ENCODE measurements at regions not wholly inside any gene's neighbourhood (a gene's known extent, or its start where the extent isn't known, plus 50 kb on each side); places are given as distances from the start of the nearest gene placed in this dataset.
"Not testable (repeated sequence)": the region's sequence is repeated elsewhere in the genome, so short reads cannot be mapped to it uniquely, and the experiment has no call there.

DNA sequence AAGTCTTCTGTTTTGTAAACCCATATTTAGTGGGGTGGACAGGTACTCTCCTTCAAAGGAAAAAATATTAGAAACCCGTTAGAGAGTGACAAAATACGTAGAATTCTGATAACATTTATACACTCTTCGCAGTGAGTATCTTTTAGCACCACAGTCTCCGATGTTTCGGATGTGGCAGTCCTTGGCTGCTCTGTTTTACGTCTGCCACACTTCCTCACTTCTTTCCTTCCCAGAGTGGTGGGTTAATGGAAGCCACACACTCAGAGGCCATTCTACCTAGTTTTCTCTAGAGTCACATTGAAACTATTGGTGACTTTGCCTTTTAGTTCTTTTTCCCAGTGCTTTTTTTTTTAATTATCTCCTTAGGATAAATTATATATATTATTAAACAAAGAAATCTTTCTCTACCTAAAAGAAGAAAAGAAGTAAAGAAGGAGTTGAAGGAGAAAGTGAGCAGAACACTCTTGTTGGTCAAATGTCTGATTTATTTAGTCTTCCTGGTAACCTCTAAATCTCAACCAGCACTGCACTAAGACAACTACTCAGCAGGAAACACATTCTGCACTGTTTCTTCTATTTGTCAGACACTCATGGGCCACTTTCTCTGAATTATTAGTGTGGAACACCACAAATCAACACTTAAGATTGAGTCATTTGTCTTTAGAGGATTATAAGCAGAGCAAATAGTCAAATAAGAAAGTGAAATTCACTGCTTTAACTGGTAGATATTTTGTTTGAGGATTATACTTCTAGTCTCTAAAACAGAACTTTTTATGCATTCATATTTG is 451.3 kb upstream of the TMEFF2 start:
- no peak for DNase-seq

DNA sequence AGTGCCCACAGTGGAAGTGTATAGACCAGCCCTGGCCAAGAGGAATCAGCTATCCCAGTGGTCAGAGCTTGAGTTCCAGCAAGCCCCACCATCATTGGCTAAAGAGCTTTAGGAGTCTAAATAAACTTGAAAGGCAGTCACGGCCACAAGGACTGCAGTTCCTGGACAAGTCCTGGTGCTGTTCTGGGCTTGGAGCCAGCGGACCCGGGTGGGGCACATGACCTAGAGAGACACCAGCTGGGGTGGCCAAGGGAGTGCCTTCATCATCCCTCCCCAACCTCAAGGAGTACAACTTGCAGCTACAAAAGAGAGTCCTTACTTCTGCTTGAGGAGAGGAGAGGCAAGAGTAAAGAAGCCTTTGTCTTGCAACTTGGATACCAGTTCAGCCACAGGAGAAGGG is 439.8 kb upstream of the TMEFF2 start:
- DNase-seq: no peak

DNA sequence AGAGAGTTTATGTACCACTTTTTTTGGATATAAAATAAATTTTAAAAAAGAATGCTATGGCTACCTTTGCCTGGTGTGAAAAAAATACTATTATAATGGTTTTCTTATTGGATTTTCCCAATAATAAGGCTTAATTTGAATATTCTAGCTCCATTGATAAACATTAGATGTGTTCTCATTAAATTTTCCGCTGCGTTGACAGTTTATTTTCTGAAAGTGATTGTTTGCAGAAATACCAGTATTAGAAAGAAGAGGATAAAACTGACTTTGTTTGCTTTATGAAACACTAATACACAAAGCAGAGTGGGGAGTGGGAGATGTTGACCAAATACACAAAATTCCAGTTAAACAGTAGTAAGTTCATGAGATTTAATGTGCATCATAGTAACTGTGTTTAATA is 433.3 kb upstream of the TMEFF2 start:
- DNase-seq: no peak

DNA sequence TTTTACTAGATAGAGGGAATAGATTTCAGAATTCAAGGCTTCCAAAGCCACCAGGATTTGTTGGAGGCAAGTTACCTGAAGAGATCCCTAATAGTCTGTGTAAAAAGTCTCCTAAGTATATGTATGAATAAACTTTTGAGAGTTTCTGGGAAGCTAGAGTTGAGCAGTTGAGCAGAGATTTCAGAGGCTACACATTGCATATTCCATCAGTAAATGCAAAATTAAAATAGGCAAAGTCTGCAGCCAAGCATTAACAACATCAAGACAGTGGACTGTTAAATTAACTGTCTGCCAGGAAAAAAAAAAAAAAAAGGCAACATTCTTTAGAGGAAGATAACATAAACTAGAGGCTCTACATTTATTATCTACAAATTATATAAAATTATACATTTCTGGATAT is 420.4 kb upstream of the TMEFF2 start:
- DNase-seq: no peak

DNA sequence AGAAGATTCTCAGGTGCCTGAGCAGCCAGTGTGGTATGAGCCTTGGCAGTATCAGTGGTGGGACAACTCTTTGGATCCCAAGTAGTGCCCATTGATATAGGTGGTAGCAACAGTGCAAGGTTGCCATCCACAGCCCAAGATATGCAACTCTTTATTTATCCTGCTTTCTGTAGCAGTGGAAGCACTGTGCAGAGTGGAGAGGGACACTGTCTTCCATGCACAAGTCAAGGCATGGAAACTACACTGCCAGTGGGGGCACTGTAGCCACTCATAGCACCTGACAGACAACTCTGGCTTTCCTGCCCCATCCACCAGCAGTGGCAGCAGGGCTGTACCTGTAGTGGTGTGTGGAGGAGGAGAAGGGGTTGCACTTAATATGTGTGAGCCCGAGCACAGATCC is 409.6 kb upstream of the TMEFF2 start:
- no peak for DNase-seq

DNA sequence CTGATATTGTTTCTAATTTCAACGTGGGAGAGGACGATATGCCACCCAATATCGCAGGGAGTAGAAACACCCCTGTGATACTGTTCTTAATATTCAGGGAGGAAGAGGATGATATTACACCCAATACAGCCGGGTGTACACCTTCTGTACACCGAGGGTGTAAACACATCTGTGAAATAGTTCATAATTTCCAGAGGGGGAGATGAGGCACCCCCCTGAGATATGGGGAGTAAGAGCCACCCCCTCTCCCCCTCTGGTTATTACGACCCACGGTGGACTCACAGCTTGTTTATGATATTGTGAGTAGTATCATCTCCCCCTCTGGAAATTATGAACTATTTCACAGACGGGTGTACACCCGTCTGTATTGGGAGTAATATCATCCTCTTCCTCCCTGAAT is 403.9 kb upstream of the TMEFF2 start:
- not testable (repeated sequence) for DNase-seq

DNA sequence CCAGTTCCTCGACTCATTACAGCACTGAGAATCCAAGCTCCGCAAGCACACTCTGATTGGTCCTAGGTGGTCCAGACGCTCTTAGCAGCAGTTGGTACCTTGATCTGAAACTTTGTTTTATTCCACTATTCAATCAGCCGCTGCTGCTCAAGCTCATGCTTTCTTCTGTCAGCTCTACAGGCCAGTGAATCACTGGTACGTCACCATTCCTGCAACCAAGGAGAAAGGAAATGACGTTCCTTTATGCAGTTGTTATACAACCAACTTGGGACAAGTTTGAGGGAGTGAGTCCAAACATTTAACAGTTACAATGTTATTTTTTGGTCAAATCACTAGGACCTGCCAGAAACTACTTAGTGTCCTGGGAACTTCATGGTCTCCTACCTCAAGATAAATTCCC is 398.8 kb upstream of the TMEFF2 start:
- peak; percentile 3 for DNase-seq

DNA sequence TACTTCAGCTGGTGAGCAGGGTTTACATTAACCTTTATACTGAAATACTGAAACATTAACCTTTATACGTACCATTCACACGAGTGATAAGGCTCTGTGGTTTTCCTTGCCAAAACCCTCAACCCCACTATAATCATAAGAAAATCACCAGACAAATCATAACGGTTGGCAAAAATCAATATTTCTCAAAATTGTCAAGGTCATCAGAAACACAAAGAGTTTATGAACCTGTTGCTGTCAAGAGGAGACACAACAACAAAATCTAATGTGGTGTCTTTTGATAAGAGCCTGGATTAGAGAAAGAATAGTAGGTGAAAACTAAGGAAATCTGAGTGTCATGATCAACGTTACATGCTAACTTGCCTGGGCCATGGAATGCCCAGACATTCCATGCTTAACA is 396.9 kb upstream of the TMEFF2 start:
- DNase-seq: no peak

DNA sequence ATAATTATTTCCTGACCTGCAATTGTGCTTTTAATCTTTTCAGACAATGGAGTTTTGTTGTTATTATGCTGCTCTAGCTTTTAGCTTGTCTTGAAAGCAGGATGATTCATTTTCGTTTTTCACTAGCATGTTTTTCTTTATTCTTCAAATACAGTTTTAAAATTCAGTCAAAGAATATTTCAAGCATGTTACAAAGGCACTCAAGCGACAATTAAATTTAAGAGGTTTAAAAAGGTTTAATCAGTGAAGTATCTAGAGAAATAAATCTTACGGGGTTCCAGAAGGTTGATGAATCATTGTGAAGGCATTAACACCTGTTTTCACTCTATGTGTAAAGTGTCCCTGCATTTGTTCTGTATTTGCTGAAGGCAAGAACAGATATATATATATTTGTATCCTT is 390.7 kb upstream of the TMEFF2 start:
- DNase-seq: no peak

DNA sequence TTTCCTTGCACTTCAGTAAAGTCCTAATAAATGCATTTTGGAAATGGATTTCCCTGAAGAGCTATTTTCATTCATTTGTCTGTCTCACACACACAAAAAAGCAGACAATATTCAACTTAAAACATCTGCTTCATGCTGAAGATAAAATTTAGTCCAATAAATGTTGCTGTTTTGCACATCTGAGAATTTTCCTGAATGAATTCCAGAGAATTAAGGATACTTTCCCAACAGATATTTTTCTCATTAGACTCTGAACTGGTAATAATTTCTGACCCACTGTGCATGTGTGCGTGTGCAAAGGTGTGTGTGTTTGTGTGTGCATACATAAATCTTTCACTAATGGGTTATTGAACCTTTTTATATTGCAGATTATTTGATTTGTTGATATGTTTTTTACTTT is 390.2 kb upstream of the TMEFF2 start:
- no peak for DNase-seq

DNA sequence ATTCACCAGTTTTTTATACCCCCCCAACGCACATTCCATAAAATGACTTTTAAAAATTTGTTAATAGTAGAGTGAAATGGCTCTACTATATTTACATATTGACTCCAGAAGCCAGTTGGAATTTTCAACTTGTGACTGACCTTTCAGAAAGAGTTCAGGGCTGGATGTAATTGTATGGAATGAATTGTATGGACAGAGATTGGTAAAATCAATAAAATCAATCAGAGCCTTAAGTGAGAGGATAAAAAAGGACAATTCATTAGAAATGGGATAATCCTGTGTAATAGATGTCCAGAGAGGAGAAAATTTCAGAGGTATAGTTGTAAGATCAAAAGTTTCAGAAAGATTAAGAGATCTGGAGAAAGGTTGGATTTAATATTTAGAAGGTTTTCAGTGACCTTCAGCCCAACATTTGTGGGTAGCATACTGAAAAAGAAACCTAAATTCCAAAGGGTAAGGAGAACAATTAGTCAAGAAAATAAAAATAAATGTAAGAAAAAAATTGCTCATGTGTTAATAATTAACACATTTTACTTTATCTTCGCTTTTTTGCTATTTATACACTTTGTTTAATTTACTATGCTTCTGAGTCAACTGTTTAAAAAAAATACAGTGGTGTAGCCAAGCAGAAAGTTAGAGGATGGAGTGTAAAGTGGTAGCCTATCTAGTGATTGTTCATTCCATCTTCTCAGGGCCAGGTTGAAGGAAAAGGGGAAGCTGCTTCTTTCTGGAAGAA is 385.4 kb upstream of the TMEFF2 start:
- no peak for DNase-seq

DNA sequence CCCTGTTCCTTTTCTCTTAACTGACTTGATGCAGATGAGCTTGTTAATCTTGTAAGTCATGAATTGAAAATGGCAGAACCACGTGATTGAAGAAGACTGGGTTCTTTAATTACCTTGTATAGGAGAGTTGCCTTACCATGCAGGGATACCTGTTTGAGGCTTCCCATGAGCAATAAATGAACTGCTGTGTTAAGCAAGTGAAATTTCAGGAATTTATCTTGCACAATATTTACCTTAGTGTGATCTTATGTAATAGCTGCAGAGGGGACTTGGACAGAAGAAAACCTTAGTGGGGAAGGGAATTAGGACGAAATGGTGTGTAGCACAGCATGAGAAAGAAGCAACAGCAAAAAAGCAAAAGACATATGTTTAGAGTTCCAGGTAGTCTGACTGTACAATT is 384.0 kb upstream of the TMEFF2 start:
- DNase-seq: no peak

DNA sequence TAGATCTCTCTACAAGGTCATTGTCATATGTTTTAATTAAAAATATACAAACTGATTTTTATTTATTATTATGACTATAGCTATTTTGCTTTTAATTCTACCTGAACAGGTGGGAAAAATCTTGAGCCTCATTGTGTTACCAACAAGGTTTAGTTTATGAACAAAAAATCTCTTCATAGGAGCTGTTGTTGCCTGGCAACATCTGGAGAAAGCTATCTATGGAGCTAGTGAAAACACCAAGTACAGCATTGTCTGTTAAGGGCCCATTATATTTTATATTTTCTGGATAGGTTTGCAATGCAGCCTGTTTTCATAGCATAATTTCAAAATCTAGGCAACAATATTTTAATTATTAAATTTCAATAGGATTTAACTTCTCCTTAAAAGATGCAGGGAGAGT is 383.0 kb upstream of the TMEFF2 start:
- DNase-seq: no peak

DNA sequence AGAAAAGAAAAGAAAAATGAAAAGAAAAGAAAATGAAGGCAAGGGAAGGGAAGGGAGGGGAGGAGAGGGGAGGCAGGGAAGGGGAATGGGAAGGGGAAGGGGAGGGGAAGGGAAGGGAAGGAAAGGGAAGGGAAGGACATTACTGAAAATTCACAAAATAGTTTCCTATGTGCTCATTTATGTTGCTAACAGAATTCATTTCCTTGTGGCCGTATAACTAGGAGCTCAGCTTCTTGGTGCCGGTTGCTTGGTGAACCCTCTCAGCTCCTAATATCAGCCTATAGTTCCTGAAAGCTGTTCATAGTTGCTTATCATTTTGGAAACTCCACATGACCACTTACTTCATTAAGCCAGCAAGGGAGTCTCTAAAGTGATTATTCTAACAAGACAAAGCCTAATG is 379.8 kb upstream of the TMEFF2 start:
- no peak for DNase-seq

DNA sequence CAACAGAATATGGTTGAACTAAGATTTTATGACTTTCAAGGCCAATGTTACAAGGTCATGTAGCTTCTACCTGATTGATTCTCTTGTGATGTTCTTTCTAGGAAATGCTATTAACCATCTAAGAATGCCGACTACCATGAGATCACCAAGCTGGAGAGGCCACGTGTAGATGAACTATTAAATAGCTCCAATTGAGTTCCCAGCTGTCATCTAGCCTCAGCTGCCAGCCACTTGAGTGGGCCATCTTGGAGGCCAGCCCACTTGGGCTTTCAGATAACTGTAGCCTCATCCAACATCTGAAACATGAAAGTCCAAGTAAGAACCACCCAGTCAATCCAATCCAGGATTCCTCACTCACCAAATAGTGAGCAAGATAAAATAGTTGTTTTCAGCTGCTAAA is 376.9 kb upstream of the TMEFF2 start:
- no peak for DNase-seq

DNA sequence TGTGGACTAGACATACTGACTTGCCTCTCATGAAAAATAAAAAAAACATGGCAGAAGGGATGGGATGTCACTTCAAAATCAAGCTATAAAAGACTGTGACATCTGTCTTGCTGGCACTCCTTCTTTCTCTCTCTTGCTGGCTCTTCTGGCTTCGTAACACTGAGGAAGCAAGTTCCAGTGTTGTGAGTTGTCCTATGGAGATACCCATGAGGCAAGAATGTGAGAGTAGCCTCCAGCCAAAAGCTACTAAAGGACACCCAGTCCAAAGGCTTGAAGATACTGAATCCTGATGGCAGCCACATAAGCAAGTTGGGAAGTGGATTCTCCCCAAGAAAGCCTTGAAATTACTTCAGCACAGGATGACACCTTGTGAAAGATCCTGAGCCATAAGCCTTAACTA is 376.1 kb upstream of the TMEFF2 start:
- no peak for DNase-seq

DNA sequence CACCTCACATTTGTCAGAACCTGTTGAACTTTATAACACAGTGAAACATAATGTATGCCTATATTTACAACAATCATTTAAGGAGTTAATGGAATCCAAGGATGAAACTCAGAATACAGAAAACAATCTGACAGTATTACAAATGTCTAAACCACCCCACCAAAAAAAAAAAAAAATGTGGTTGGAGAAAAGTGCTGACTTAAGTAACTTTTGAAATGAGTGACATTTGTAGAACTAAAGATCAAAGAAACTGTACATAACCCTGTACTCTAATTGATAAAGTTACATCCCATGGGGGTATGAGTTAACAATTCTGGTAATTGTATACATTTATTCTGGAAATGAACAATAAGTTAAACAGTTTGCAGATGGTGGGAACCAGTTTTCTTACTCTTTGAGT is 372.1 kb upstream of the TMEFF2 start:
- no peak for DNase-seq

DNA sequence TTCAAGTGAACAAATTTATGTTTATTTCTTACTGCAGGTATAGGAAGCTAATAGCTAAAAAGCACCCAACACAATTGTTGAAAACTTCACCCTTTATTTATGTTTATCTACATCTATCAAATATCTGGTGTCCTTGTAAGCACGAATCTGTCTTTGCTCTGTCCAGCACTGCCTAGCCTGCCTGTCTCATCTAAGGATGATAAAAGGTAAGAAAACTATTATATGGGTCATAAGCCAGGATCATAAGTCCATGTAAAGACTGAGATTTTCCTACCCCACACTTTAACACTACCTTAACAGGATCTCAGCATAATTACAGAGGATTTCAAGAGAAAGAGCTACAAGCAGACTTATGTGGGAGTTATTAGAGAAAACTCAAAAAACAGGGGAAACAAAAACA is 365.6 kb upstream of the TMEFF2 start:
- DNase-seq: no peak

DNA sequence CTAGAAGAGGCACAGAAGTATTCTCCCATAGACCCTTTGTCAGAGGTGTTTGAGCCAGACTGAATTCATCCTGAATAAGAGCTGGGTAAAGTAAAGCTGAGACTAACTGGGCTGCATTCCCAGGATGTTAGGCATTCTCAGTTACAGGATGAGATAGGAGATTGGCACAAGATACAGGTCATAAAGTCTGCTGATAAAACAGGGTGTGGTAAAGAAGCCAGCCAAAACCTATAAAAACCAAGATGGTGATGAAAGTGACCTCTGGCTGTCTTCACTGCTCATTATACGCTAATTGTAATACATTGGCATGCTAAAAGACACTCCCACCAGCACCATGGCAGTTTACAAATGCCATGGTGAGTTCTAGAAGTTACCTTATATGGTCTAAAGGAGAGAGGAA is 364.9 kb upstream of the TMEFF2 start:
- DNase-seq: no peak

DNA sequence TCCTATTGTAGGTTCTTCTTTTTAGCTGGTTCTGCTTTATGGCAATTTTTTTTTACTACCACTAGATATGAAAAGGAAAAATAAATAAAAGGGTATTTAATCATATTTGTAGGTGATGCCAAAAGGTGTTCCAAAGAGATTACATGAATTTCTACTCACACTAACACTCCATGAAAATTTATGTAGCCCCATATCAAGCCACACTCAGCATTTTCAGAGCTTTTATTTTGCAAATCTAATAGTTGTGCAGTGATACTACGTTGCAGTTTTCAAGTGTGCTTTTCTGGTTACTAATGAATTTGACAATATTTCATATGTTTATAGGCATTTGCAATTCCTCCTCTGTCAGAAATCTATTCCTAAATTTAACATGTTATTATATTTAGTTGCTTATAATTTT is 363.9 kb upstream of the TMEFF2 start:
- no peak for DNase-seq

DNA sequence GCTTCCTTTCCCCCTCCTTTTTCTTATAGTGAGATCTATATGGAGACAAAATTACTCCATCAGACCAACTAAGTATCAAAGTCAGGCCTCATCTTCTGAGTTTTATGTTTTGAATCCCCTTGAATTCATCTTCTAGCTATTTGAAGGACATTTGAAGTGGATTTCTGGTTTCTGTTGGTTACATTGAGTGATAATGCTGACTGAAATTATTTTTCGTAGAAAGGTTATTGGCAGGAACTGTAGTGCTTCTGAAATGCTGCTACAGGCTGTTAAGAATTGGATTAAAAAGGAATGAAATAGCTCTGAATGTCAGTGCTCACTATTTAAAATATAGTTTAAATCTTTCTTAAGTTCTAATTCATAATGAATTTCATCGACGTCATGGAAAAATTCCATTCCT is 361.0 kb upstream of the TMEFF2 start:
- DNase-seq: no peak

DNA sequence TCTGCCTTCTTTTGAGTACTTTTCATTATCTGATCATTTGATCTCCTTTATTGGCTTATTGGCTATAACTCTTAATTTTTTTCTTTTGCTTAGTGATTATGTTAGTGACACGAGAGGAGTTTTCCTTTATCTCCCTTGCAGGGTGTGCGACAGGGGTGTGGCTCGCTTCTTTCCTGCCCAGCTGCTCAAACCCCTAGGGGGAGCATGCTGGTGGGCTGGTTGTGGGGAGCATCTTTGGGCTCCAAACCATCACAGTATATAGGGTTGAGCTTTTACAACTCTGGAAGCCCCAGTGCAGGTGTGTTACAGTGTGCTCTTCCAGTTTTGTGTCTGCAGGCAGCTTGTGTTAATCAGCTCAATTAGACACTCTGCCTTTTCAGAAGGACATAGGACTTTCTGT is 357.0 kb upstream of the TMEFF2 start:
- no peak for DNase-seq

DNA sequence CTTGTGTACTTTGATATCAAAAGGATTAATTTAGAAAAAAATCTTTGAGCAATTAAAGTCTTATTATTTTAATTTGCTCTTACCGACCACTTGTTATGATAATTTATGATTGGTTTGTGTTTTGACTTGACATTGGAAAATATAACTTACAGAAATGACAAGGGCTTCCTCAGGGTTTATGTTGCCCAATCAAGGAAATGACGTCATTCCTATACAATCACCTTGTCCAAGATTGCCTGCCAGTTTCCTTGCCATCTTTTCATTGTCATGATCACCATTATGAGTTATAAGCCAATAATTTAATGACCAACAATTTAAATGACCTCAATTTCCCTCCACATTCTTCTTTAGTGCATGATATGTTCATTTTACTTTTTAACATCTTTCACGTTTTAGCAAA is 351.8 kb upstream of the TMEFF2 start:
- peak; percentile 1 for DNase-seq

DNA sequence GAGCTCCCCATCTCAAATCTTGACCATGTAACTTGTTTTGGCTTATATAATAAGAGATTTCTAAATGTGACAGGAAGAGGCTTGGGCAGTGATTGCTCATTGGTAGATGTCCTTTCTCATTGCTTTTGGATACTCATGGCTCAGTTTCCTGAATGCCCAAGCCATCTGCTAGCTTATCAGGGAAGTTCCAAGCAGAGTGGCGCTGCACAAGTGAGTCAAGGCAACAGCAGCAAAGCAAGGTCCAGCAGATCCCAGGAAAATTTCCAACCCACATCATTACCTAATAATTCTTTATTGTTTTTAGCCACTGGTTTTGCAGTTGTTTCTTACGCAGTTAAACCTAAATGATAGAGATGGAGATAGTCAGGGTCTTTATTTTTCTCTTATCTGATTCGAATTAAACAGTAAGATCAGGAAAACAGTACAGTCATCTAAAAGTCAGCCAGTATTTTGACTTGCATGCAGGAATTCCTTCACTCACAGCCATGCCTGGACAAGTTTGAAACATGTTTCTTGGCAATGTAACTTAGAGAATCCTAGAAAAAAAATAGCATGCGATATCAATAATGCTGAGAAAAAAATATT is 349.7 kb upstream of the TMEFF2 start:
- DNase-seq: peak; percentile 1
